Activated naive CD4-positive, alpha-beta T cell treated with anti-CD3 and anti-CD28 coated beads, Interleukin-2, amount 10 ng/mL, durations not matched to agents 7 days and 5 days (primary cell): ENCODE measurements at regions not wholly inside any gene's neighbourhood (a gene's known extent, or its start where the extent isn't known, plus 50 kb on each side); places are given as distances from the start of the nearest gene placed in this dataset.
"Not testable (repeated sequence)": the region's sequence is repeated elsewhere in the genome, so short reads cannot be mapped to it uniquely, and the experiment has no call there.

Experiments
- CTCF ChIA-PET: fragments of 350-600 bp; sonication (Branson Sonifier 250); formaldehyde crosslinking; loops from one replicate; lab custom pipeline; 2021; ENCODE audit warnings: antibody characterized with exemption; lab: Charles Lee
- DNase-seq: peaks from one replicate; pipeline ENCODE4 v3.0.0-alpha.2; 2020
- H3K27ac Mint-ChIP-seq: one replicate; pipeline ENCODE4 v1.8.0; 2021; ENCODE audit warnings: mild to moderate bottlenecking, moderate library complexity, mixed read lengths
- H3K27me3 Mint-ChIP-seq: one replicate; pipeline ENCODE4 v1.8.0; 2021; ENCODE audit warnings: mild to moderate bottlenecking, mixed read lengths
- H3K36me3 Mint-ChIP-seq: one replicate; pipeline ENCODE4 v1.8.0; 2021; ENCODE audit warnings: mixed read lengths
- H3K4me1 Mint-ChIP-seq: one replicate; pipeline ENCODE4 v1.8.0; 2021; ENCODE audit warnings: mixed read lengths
- H3K4me3 Mint-ChIP-seq: one replicate; pipeline ENCODE4 v1.8.0; 2021; ENCODE audit warnings: mild to moderate bottlenecking, moderate library complexity, mixed read lengths
- H3K9me3 Mint-ChIP-seq: one replicate; pipeline ENCODE4 v1.8.0; 2021; ENCODE audit warnings: mixed read lengths

GRCh38 chr11:67805253-67806126 lies 131.1 kb upstream of the ALDH3B2 start:
- H3K4me1 Mint-ChIP-seq = peaks cover 18% of the 10 kb centered on the region
- H3K36me3 Mint-ChIP-seq, H3K9me3 Mint-ChIP-seq: not testable (repeated sequence)
- peak; percentile 99 for DNase-seq
- H3K27ac Mint-ChIP-seq = peak overlapping the region; percentile 98
- H3K4me3 Mint-ChIP-seq = peak overlapping the region; percentile 85
- CTCF ChIA-PET = interaction anchor here (2.0 kb wide), 1 partner anchor 176 kb away, joined by 5 read pairs; the partner anchor contains the start of gene NUDT8
- H3K27me3 Mint-ChIP-seq = peaks cover 28% of the 10 kb centered on the region

GRCh38 chr11:67804435-67805252 lies 130.2 kb upstream of the ALDH3B2 start:
- Mint-ChIP-seq H3K4me1 (peaks cover 18% of the 10 kb centered on the region), H3K4me3 (peak overlapping the region; percentile 85), H3K27me3 (peaks cover 24% of the 10 kb centered on the region), H3K27ac (peak overlapping the region; percentile 98)
- CTCF ChIA-PET = interaction anchor here (2.0 kb wide), 1 partner anchor 175 kb away, joined by 5 read pairs; the partner anchor contains the start of gene NUDT8
- not testable (repeated sequence) for H3K36me3 Mint-ChIP-seq, DNase-seq, H3K9me3 Mint-ChIP-seq

GRCh38 chr11:67803519-67803918 lies 129.1 kb upstream of the ALDH3B2 start:
- Mint-ChIP-seq H3K4me3 (peak overlapping the region; percentile 15), H3K27me3 (peaks cover 17% of the 10 kb centered on the region), H3K4me1 (peaks cover 18% of the 10 kb centered on the region)
- H3K36me3 Mint-ChIP-seq, DNase-seq, CTCF ChIA-PET, H3K9me3 Mint-ChIP-seq, H3K27ac Mint-ChIP-seq: not testable (repeated sequence)

DNA sequence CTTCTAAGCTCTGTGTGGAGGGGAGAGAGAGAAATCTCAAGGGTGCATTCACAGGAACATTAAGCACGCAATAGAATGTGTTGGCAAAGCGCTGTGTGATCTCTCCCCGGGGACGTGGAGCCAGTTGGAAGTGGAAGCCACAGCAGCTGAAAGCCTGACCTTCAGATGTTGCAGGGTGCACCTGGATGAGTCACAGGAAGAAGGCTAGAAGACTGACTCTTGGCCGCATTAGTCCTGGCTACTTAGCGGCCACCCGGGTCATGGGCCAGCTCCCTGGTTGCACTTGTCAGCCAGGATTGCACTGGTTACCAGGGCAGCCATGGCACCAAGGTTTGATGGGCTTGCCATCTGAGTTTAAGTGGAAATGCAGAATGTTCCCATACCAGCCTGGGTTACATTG lies 128.6 kb upstream of the ALDH3B2 start:
- H3K9me3 Mint-ChIP-seq, H3K4me3 Mint-ChIP-seq, H3K36me3 Mint-ChIP-seq, H3K27ac Mint-ChIP-seq, DNase-seq, CTCF ChIA-PET: not testable (repeated sequence)
- Mint-ChIP-seq H3K27me3 (peaks cover 14% of the 10 kb centered on the region), H3K4me1 (peaks cover 18% of the 10 kb centered on the region)

- H3K27me3 Mint-ChIP-seq, H3K36me3 Mint-ChIP-seq, H3K27ac Mint-ChIP-seq, H3K9me3 Mint-ChIP-seq, DNase-seq, H3K4me3 Mint-ChIP-seq: not testable (repeated sequence)
- CTCF ChIA-PET = interaction anchor here (0.6 kb wide), 1 partner anchor 10 kb away, joined by 3 read pairs; no protein-coding TSS in a partner anchor
- H3K4me1 Mint-ChIP-seq = peaks cover 20% of the 10 kb centered on the region
These were observed 128.2 kb upstream of the ALDH3B2 start for GRCh38 chr11:67802623-67803022.

GRCh38 chr11:67801397-67801796 lies 127.0 kb upstream of the ALDH3B2 start:
- H3K27me3 Mint-ChIP-seq = not testable (repeated sequence)

GRCh38 chr11:67800591-67800990 lies 126.2 kb upstream of the ALDH3B2 start:
- H3K27ac Mint-ChIP-seq, H3K9me3 Mint-ChIP-seq, H3K27me3 Mint-ChIP-seq, H3K4me3 Mint-ChIP-seq, CTCF ChIA-PET, H3K36me3 Mint-ChIP-seq: not testable (repeated sequence)
- DNase-seq = peak; percentile 17
- peaks cover 16% of the 10 kb centered on the region for H3K4me1 Mint-ChIP-seq

More at GRCh38 chr11:67801397-67801796, 127.0 kb upstream of the ALDH3B2 start:
- DNase-seq = peak; percentile 11
- peaks cover 18% of the 10 kb centered on the region for H3K4me1 Mint-ChIP-seq
- H3K27ac Mint-ChIP-seq, H3K4me3 Mint-ChIP-seq, H3K36me3 Mint-ChIP-seq, H3K9me3 Mint-ChIP-seq, CTCF ChIA-PET: not testable (repeated sequence)

- peak; percentile 40 for DNase-seq
These were observed 125.4 kb upstream of the ALDH3B2 start for GRCh38 chr11:67799808-67800207.

GRCh38 chr11:67797726-67798521 lies 123.5 kb upstream of the ALDH3B2 start:
- CTCF ChIA-PET, H3K27ac Mint-ChIP-seq: not testable (repeated sequence)

More at GRCh38 chr11:67799808-67800207, 125.4 kb upstream of the ALDH3B2 start:
- CTCF ChIA-PET, H3K27ac Mint-ChIP-seq, H3K27me3 Mint-ChIP-seq, H3K36me3 Mint-ChIP-seq, H3K4me3 Mint-ChIP-seq, H3K9me3 Mint-ChIP-seq: not testable (repeated sequence)
- H3K4me1 Mint-ChIP-seq = peaks cover 16% of the 10 kb centered on the region

GRCh38 chr11:67795746-67796145 lies 121.3 kb upstream of the ALDH3B2 start:
- Mint-ChIP-seq H3K4me1 (peaks cover 10% of the 10 kb centered on the region), H3K27ac (no peak overlapping the region), H3K36me3 (no peaks in the 10 kb centered on the region), H3K9me3 (no peaks in the 10 kb centered on the region), H3K4me3 (no peak overlapping the region), H3K27me3 (peaks cover 17% of the 10 kb centered on the region)
- DNase-seq = no peak
- CTCF ChIA-PET = no interaction called here

More at GRCh38 chr11:67797726-67798521, 123.5 kb upstream of the ALDH3B2 start:
- not testable (repeated sequence) for DNase-seq, H3K27me3 Mint-ChIP-seq, H3K36me3 Mint-ChIP-seq, H3K9me3 Mint-ChIP-seq, H3K4me1 Mint-ChIP-seq, H3K4me3 Mint-ChIP-seq

GRCh38 chr11:67793750-67794149 lies 119.3 kb upstream of the ALDH3B2 start:
- DNase-seq, H3K4me3 Mint-ChIP-seq, H3K9me3 Mint-ChIP-seq, CTCF ChIA-PET, H3K36me3 Mint-ChIP-seq, H3K27ac Mint-ChIP-seq: not testable (repeated sequence)
- peaks cover 10% of the 10 kb centered on the region for H3K4me1 Mint-ChIP-seq
- H3K27me3 Mint-ChIP-seq = peaks cover 21% of the 10 kb centered on the region

GRCh38 chr11:67792273-67792990 lies 118.0 kb upstream of the ALDH3B2 start:
- CTCF ChIA-PET = interaction anchor here (0.7 kb wide), 1 partner anchor 10 kb away, joined by 3 read pairs; no protein-coding TSS in a partner anchor
- not testable (repeated sequence) for H3K4me1 Mint-ChIP-seq, H3K9me3 Mint-ChIP-seq, H3K36me3 Mint-ChIP-seq, H3K27ac Mint-ChIP-seq, H3K4me3 Mint-ChIP-seq
- H3K27me3 Mint-ChIP-seq = peaks cover 21% of the 10 kb centered on the region
- DNase-seq = peak; percentile 68

DNA sequence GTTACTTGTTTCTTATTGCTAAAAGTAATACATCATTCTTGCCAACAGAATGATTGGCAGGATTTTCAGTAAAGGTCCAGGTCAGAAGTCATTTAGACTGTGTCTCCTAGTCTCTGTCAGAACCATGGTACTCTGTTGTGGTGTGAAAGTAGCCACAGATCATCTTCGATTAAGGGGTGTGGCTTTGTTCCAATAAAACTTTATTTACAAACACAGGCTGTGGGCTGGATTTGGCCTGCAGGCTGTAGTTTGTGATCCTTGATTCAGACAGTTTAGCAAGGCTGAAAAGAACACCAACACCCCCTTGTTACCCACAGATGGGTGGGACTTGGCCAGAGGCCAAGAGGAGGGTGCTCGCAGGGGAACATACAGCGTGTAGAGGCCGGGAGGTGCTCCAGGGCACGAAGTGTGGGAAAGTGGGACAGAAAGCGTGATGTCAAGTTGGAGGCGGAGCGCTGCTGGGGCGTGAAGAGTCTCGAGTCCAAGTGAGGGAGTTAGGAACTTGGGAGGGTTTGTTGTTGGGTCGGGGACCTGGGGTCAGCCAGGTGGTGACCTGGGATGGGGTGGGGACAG lies 117.3 kb upstream of the ALDH3B2 start:
- H3K36me3 Mint-ChIP-seq, H3K27ac Mint-ChIP-seq, H3K4me3 Mint-ChIP-seq, DNase-seq, CTCF ChIA-PET, H3K4me1 Mint-ChIP-seq, H3K9me3 Mint-ChIP-seq: not testable (repeated sequence)
- H3K27me3 Mint-ChIP-seq = peaks cover 21% of the 10 kb centered on the region
